Sigmoid colon (tissue), 4 donors: ENCODE measurements at regions not wholly inside any gene's neighbourhood (a gene's known extent, or its start where the extent isn't known, plus 50 kb on each side); places are given as distances from the start of the nearest gene placed in this dataset.

Experiments used
- CTCF ChIP-seq, 4 experiments: fragments of 450-650 bp in 3 of 4; fragments of 200-600 bp in 1 of 4; IDR thresholded peaks; one replicate each; pipeline ENCODE4 v1.5.1; 2016 to 2019; ENCODE audit warnings: antibody characterized with exemption in 4 of 4, mild to moderate bottlenecking in 3 of 4, moderate library complexity in 2 of 4
- EP300 ChIP-seq, 4 donors: sonication (generic); formaldehyde crosslinking; IDR thresholded peaks; one replicate each; pipeline ENCODE4 v1.6.1; 2017; ENCODE audit warnings: antibody characterized with exemption in 4 of 4
- POLR2A ChIP-seq, 2 donors: fragments of 450-650 bp; IDR thresholded peaks; one replicate each; pipeline ENCODE4 v1.6.1; 2016; ENCODE audit warnings: antibody characterized with exemption in 2 of 2, mild to moderate bottlenecking in 2 of 2, moderate library complexity in 2 of 2
- POLR2AphosphoS5 ChIP-seq, 4 donors: sonication (generic); formaldehyde crosslinking; IDR thresholded peaks; one replicate each; pipeline ENCODE4 v1.6.1; 2017; ENCODE audit warnings: antibody characterized with exemption in 4 of 4

- TF ChIP-seq CTCF (IDR thresholded peaks at IDR 0.05) = no peak
- TF ChIP-seq POLR2A (IDR thresholded peaks at IDR 0.05) = no peak
- no peak for TF ChIP-seq EP300 (IDR thresholded peaks at IDR 0.05)
- TF ChIP-seq POLR2AphosphoS5 (IDR thresholded peaks at IDR 0.05) = no peak
Measured at GRCh38 chr3:174425422-174425821, 433.7 kb upstream of the NAALADL2 start.
